K562 (cell line): ENCODE measurements at regions not wholly inside any gene's neighbourhood (a gene's known extent, or its start where the extent isn't known, plus 50 kb on each side); places are given as distances from the start of the nearest gene placed in this dataset.

Experiments
- ATAC-seq: fragments of 200-7000 bp; cut with Tn5 transposase; 3 replicates; pipeline ENCODE4 v1.9.1; 2020; ENCODE audit warnings: moderate library complexity
- BruUV-seq: library from RNA; stranded (reverse); fragments of 400-500 nt; replicated peaks from 2 replicates; lab custom pipeline; 2021; lab: Mats Ljungman, UMichigan
- CTCF ChIA-PET: fragments of 300-600 bp; formaldehyde crosslinking; extraction: SDS; loops from one replicate; lab custom pipeline; 2021; ENCODE audit warnings: low intra/inter-chr PET ratio; lab: Yijun Ruan, JAX
- POLR2A ChIA-PET: fragments of 300-600, 350-650 bp; sonication (Branson Sonifier 250); formaldehyde crosslinking; extraction: SDS; loops from one replicate; lab custom pipeline; 2021; ENCODE audit warnings: antibody characterized with exemption, inconsistent platforms; lab: Yijun Ruan, JAX
- DNase-seq, 4 experiments: peaks; one replicate each; pipeline versions ENCODE4 v3.0.0 to v3.0.0-alpha.2; 2011 to 2018; ENCODE audit warnings: low spot score in 3 of 4, mixed read lengths in 3 of 4; ENCODE audit errors: extremely low read depth in 1 of 4
- FAIRE-seq: peaks from 2 replicates; lab custom pipeline; 2011; peaks lifted over from hg19 to GRCh38; lab: Jason Lieb, UNC
- H2AFZ ChIP-seq: 2 replicates; pipeline ENCODE4 v1.6.0; 2011; ENCODE audit warnings: low read depth, low read length, control low read depth, inconsistent platforms
- H3K27ac ChIP-seq: fragments of 200-600 bp; 3 replicates; pipeline ENCODE4 v1.8.0; 2011; ENCODE audit warnings: low read depth, mild to moderate bottlenecking, control low read depth, inconsistent platforms, low read length, moderate library complexity, mixed read lengths; ENCODE audit errors: extremely low read depth
- H3K27me3 ChIP-seq, 2 experiments: fragments of 300-600 bp in 1 of 2; 2 replicates in 1 of 2; 3 replicates in 1 of 2; pipeline versions ENCODE4 v1.6.0 to v1.8.0; 2011; ENCODE audit warnings: inconsistent platforms in 2 of 2, low read length in 2 of 2, mild to moderate bottlenecking in 1 of 2, mixed read lengths in 1 of 2, moderate library complexity in 1 of 2; ENCODE audit not compliant: control insufficient read depth in 2 of 2, insufficient read depth in 2 of 2
- H3K36me3 ChIP-seq: fragments of 300-600 bp; 3 replicates; pipeline ENCODE4 v1.8.0; 2011; ENCODE audit warnings: mild to moderate bottlenecking, low read length, inconsistent platforms; ENCODE audit not compliant: control insufficient read depth, insufficient read depth
- H3K4me1 ChIP-seq, 2 experiments: fragments of 200-600 bp in 1 of 2; replicated peaks in 1 of 2; 2 replicates in 1 of 2; 3 replicates in 1 of 2; pipeline versions ENCODE4 v1.5.1 to v1.8.0; 2011; ENCODE audit warnings: inconsistent platforms in 2 of 2, low read length in 2 of 2, mild to moderate bottlenecking in 1 of 2, mixed read lengths in 1 of 2, moderate library complexity in 1 of 2; ENCODE audit not compliant: control insufficient read depth in 2 of 2, insufficient read depth in 2 of 2
- H3K4me2 ChIP-seq: 2 replicates; pipeline ENCODE4 v1.6.1; 2011; ENCODE audit warnings: low read length, control low read depth, inconsistent platforms, mixed read lengths; ENCODE audit not compliant: insufficient read depth
- H3K4me3 ChIP-seq: fragments of 200-600 bp; sonication (generic), shearing (Covaris generic); 2 replicates; pipeline ENCODE4 v1.5.1; 2016; ENCODE audit warnings: control low read depth, inconsistent platforms
- H3K79me2 ChIP-seq: fragments of 200-600 bp; 3 replicates; pipeline ENCODE4 v1.8.0; 2011; ENCODE audit warnings: low read length, inconsistent platforms; ENCODE audit not compliant: control insufficient read depth, insufficient read depth
- H3K9ac ChIP-seq, 2 experiments: 2 replicates each; pipeline versions ENCODE4 v1.6.0 to v1.6.1; 2011; ENCODE audit warnings: low read depth in 2 of 2, low read length in 2 of 2, control low read depth in 1 of 2, inconsistent platforms in 1 of 2, mild to moderate bottlenecking in 1 of 2, mixed read lengths in 1 of 2; ENCODE audit not compliant: insufficient read depth in 1 of 2
- H3K9me1 ChIP-seq: one replicate; pipeline ENCODE4 v1.6.0; 2011; ENCODE audit warnings: inconsistent platforms, mild to moderate bottlenecking, low read length, moderate library complexity; ENCODE audit not compliant: control insufficient read depth, insufficient read depth
- H3K9me3 ChIP-seq: replicated peaks from 2 replicates; pipeline ENCODE4 v1.5.1; 2011; ENCODE audit warnings: low read depth, low read length, inconsistent platforms; ENCODE audit not compliant: control insufficient read depth, insufficient read depth
- H4K20me1 ChIP-seq: replicated peaks from 2 replicates; pipeline ENCODE4 v1.6.1; 2011; ENCODE audit warnings: low read length, inconsistent platforms, mixed read lengths; ENCODE audit not compliant: control insufficient read depth, insufficient read depth
- DDX20 ChIP-seq: fragments of 450-650 bp; IDR thresholded peaks from 2 replicates; pipeline ENCODE4 v1.6.1; 2016; ENCODE audit warnings: missing genetic modification characterization, low read depth, mild to moderate bottlenecking, missing compliant biosample characterization, moderate library complexity
- DMBX1 ChIP-seq: fragments of 250-450 bp; sonication (Bioruptor Pico); IDR thresholded peaks from 2 replicates; pipeline ENCODE4 v1.8.0; 2022; ENCODE audit warnings: inconsistent platforms, mild to moderate bottlenecking, moderate library complexity, borderline replicate concordance
- ELF2 ChIP-seq: fragments of 250-450 bp; sonication (Bioruptor Pico); IDR thresholded peaks from 2 replicates; pipeline ENCODE4 v1.5.0; 2021; ENCODE audit warnings: mild to moderate bottlenecking
- FOXA3 ChIP-seq, 2 experiments: fragments of 450-650 bp in 1 of 2; sonication (generic) in 1 of 2; formaldehyde crosslinking; IDR thresholded peaks in 1 of 2; conservative IDR thresholded peaks in 1 of 2; 2 replicates each; pipeline versions ENCODE4 v1.4.0 to v1.8.0; 2020 to 2022; ENCODE audit warnings: mild to moderate bottlenecking in 2 of 2, missing genetic modification reagents in 1 of 2
- MTA1 ChIP-seq: fragments of 450-650 bp; IDR thresholded peaks from 2 replicates; pipeline ENCODE4 v1.6.1; 2017; ENCODE audit warnings: borderline replicate concordance
- RBBP5 ChIP-seq: fragments of 200-600 bp; sonication (generic); IDR thresholded peaks from 2 replicates; pipeline ENCODE4 v1.6.1; 2012; ENCODE audit warnings: borderline replicate concordance, mild to moderate bottlenecking, low read length, control low read depth, inconsistent platforms; ENCODE audit not compliant: insufficient read depth, poor library complexity, severe bottlenecking
- TAF7 ChIP-seq: fragments of 450-650 bp; IDR thresholded peaks from 2 replicates; pipeline ENCODE4 v1.6.1; 2016; ENCODE audit warnings: missing genetic modification characterization, missing compliant biosample characterization
- XRCC4 ChIP-seq: IDR thresholded peaks from one replicate; pipeline ENCODE4 v1.6.1; 2011; ENCODE audit not compliant: insufficient read depth, insufficient read length; ENCODE audit errors: extremely low read depth
- ZEB2 ChIP-seq: fragments of 450-650 bp; IDR thresholded peaks from 2 replicates; pipeline ENCODE4 v1.6.1; 2016
- ZNF512 ChIP-seq: IDR thresholded peaks from 2 replicates; pipeline ENCODE4 v1.6.1; 2016; ENCODE audit warnings: missing genetic modification characterization, missing compliant biosample characterization
- WGBS: fragments of 100-300 bp; shearing (Covaris generic); methylation state at CpG from one replicate; pipeline ENCODE4 v1.1.6; 2016; ENCODE audit warnings: low coverage, mixed read lengths; ENCODE audit not compliant: insufficient coverage; ENCODE audit errors: missing lambda C conversion rate; 5-methylcytosine and 5-hydroxymethylcytosine counted together
- in situ Hi-C: fragments of 300-500 bp; cut with MboI; formaldehyde crosslinking; loops from 4 replicates; pipeline ENCODE4 v1.15.0; 2018; ENCODE audit warnings: inconsistent platforms, mixed read lengths
- intact Hi-C: fragments of 100-400 bp; cut with micrococcal nuclease; formaldehyde crosslinking; loops from 2 replicates; pipeline ENCODE4 v1.14.2; 2022
- TF ChIP-seq, protein P1 (sequence below), 2 experiments: fragments of 450-650 bp; IDR thresholded peaks; 2 replicates each; pipeline ENCODE4 v1.6.1; 2016; ENCODE audit warnings: mild to moderate bottlenecking in 2 of 2, borderline replicate concordance in 1 of 2, low read depth in 1 of 2, moderate library complexity in 1 of 2

DNA sequence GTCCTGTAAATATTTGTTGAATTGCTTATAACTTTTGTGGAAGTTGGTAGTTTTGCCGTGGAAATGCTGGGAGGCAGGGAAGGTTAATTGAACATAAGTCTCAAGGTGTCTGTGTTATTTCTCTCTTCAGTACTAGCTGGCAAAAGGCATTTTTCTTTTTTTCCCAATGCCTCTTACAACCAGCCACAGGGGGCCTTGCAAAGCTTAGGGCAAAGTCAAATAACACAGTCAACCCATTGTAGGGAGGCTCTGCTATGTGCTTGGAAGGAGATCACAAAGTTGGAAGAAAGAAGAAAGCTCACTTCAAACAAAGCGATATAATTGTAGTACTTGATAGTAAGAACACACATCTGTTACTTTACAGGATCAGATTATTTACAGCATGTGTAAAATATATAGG is 802.6 kb downstream of the PDHA2 start:
- FAIRE-seq: no peak
- Histone ChIP-seq H3K9me3 (0 out of 2 replicates have a peak, but pooled peaks cover 2% of the 10 kb centered on the region), H3K27ac (no peak overlapping the region), H3K9ac (no peak overlapping the region), H3K27me3 (no peaks in the 10 kb centered on the region), H3K4me1 (no peaks in the 10 kb centered on the region), H3K9me1 (no peaks in the 10 kb centered on the region), H3K36me3 (no peaks in the 10 kb centered on the region), H3K4me2 (no peak overlapping the region), H3K79me2 (no peaks in the 10 kb centered on the region), H2AFZ (no peak overlapping the region), H3K4me3 (no peak overlapping the region), H4K20me1 (no peaks in the 10 kb centered on the region)
- in situ Hi-C loops (no loop called here), intact Hi-C loops (no loop called here)
- ChIA-PET POLR2A (no interaction called here), CTCF (no interaction called here)
- no peak for ATAC-seq
- whole genome bisulfite sequencing: 0% methylated on average over 2 of the region's 2 CpGs
- BruUV-seq: no TSS peak
- no peak for DNase-seq
- TF ChIP-seq, protein P1, sequence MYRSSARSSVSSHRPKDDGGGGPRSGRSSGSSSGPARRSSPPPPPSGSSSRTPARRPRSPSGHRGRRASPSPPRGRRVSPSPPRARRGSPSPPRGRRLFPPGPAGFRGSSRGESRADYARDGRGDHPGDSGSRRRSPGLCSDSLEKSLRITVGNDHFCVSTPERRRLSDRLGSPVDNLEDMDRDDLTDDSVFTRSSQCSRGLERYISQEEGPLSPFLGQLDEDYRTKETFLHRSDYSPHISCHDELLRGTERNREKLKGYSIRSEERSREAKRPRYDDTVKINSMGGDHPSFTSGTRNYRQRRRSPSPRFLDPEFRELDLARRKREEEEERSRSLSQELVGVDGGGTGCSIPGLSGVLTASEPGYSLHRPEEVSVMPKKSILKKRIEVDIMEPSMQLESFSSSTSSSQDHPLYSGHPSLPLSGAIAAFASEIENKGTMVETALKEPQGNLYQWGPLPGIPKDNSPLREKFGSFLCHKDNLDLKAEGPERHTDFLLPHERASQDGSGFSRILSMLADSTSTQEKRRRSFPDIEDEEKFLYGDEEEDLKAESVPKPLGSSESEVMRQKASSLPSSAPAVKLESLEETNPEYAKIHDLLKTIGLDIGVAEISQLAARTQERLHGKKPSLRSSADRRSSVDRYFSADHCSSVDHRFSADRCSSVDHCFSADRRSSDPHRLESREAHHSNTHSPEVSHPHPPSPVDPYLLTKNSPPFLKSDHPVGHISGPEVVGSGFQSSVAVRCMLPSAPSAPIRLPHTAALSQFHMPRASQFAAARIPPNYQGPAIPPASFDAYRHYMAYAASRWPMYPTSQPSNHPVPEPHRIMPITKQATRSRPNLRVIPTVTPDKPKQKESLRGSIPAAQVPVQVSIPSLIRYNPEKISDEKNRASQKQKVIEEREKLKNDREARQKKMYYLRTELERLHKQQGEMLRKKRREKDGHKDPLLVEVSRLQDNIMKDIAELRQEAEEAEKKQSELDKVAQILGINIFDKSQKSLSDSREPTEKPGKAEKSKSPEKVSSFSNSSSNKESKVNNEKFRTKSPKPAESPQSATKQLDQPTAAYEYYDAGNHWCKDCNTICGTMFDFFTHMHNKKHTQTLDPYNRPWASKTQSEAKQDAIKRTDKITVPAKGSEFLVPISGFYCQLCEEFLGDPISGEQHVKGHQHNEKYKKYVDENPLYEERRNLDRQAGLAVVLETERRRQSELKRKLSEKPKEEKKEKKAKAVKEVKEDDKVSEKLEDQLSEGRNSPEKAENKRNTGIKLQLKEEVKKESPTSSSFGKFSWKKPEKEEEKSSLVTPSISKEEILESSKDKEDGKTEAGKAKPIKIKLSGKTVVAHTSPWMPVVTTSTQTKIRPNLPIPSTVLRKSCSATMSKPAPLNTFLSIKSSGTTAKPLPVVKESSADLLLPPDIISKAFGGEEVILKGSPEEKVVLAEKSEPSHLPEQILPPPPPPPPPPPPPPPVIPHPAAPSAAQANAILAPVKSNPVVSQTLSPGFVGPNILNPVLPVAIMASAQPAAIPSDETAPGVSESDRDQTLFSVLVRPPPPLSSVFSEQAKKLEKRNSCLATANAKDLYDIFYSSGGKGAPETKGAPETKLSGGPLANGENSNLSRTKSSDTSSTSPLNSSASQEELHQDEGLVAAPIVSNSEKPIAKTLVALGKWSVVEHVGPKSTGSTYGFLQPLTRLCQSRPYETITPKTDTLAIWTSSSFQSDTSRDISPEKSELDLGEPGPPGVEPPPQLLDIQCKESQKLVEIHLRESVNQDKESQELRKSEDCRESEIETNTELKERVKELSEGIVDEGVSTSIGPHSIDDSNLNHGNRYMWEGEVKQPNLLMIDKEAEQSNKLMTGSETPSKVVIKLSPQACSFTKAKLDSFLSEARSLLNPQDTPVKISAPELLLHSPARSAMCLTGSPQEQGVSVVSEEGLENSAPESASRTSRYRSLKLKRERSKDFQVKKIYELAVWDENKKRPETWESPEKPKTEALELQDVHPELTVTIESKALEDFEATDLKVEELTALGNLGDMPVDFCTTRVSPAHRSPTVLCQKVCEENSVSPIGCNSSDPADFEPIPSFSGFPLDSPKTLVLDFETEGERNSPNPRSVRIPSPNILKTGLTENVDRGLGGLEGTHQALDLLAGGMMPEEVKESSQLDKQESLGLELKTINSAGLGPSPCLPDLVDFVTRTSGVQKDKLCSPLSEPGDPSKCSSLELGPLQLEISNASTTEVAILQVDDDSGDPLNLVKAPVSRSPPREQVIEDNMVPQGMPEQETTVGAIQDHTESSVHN (IDR thresholded peaks at IDR 0.05; ENCODE audit: borderline replicate concordance in 1 of 2, low read depth in 1 of 2): no peak
- no peak for TF ChIP-seq XRCC4
- no peak for TF ChIP-seq RBBP5
- no peak for TF ChIP-seq ELF2 (CRISPR knock-in tag)
- no peak for TF ChIP-seq DMBX1 (CRISPR knock-in tag)
- TF ChIP-seq ZNF512 (tag): no peak
- TF ChIP-seq FOXA3 (CRISPR knock-in tag; conservative IDR thresholded peaks at IDR 0.05 in 1 of 2, IDR thresholded peaks at IDR 0.05 in 1 of 2): no peak
- TF ChIP-seq TAF7 (tag): no peak
- no peak for TF ChIP-seq ZEB2
- TF ChIP-seq DDX20 (tag): no peak
- no peak for TF ChIP-seq MTA1
